ENCODE measurements at regions not wholly inside any gene's neighbourhood (a gene's known extent, or its start where the extent isn't known, plus 50 kb on each side); places are given as distances from the start of the nearest gene placed in this dataset.

GRCh38 chr1:5497503-5497902 is 494.7 kb downstream of the NPHP4 start:
- Mint-ChIP-seq H3K4me1 (ENCODE audit: low read depth) (no peaks in the 10 kb centered on the region), H3K36me3 (ENCODE audit: low read depth) (no peaks in the 10 kb centered on the region), H3K9me3 (peaks cover 32% of the 10 kb centered on the region), H3K27ac (no peak overlapping the region), H3K27me3 (ENCODE audit: insufficient read depth) (peaks cover 3% of the 10 kb centered on the region), H3K4me3 (no peak overlapping the region)
- DNase-seq = no peak
- TF ChIP-seq, protein P1, sequence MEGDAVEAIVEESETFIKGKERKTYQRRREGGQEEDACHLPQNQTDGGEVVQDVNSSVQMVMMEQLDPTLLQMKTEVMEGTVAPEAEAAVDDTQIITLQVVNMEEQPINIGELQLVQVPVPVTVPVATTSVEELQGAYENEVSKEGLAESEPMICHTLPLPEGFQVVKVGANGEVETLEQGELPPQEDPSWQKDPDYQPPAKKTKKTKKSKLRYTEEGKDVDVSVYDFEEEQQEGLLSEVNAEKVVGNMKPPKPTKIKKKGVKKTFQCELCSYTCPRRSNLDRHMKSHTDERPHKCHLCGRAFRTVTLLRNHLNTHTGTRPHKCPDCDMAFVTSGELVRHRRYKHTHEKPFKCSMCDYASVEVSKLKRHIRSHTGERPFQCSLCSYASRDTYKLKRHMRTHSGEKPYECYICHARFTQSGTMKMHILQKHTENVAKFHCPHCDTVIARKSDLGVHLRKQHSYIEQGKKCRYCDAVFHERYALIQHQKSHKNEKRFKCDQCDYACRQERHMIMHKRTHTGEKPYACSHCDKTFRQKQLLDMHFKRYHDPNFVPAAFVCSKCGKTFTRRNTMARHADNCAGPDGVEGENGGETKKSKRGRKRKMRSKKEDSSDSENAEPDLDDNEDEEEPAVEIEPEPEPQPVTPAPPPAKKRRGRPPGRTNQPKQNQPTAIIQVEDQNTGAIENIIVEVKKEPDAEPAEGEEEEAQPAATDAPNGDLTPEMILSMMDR (IDR thresholded peaks at IDR 0.05) = no peak

DNA sequence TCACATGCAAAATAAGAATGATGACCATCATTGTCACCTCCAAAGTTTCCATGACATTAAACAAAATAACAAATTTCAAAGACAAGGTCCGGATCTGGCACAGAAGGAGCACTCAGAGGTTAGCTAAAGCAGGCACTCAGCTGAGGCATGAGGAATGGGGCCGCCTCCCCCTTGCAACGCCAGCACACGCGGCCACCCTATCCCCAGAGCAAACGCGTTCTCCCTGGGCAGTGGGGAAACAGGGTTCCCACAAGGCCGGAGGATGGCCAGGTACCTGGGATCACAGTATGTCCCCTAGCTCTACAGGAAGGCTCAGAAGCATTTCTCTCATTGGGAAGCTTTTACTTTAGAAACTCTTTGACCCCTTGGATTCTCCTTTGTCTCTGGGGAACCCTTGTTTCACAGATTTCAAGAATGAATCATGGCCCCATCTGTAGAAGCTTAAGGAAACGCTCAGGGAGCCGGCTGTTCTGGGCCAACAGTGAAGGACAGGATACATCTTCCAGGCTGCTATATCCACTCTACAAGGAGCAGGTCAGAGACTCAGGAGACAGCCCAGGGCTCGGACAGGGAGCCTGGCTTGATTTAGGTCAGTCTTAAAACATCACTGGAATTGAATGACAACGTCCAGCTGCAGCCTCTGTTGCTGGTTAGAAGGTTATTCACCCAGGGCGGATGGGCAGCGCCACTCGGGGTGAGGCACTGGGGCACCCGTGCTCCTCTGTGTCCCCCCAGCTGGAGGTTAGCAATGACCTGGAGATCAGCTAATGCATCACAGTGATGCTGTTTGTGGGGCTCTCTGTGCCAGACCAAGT is 496.4 kb downstream of the NPHP4 start:
- no peak for DNase-seq
- Mint-ChIP-seq H3K4me1 (ENCODE audit: low read depth) (no peaks in the 10 kb centered on the region), H3K27me3 (ENCODE audit: insufficient read depth) (peaks cover 1% of the 10 kb centered on the region), H3K36me3 (ENCODE audit: low read depth) (no peaks in the 10 kb centered on the region), H3K9me3 (peaks cover 26% of the 10 kb centered on the region), H3K4me3 (no peak overlapping the region), H3K27ac (no peak overlapping the region)
- TF ChIP-seq, protein P1 (IDR thresholded peaks at IDR 0.05) = no peak

DNA sequence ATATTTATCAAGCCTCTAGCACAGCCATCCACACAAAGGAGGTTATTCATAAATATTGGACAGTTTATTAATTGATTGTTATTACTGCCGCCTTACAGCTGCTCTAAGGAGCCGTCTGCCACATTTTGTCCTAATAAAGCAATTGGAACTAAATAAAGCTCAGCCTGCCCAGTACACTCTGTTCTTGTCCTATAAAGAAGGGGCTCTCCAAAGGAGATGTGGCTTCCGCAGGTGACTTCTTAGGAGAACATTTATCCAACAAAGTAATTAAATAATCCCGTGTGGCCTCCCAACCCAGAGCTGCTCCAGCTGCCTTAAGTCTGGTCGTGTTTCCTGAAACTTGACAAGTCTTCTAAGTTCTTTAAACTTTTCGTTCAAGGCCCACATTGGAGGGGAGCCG is 497.7 kb downstream of the NPHP4 start:
- peaks cover 26% of the 10 kb centered on the region for H3K9me3 Mint-ChIP-seq
- no peaks in the 10 kb centered on the region for H3K4me1 Mint-ChIP-seq (ENCODE audit: low read depth)
- H3K27me3 Mint-ChIP-seq (ENCODE audit: insufficient read depth) = no peaks in the 10 kb centered on the region; the same call in none of the 2 replicates
- H3K27ac Mint-ChIP-seq = no peak overlapping the region
- TF ChIP-seq, protein P1 (IDR thresholded peaks at IDR 0.05) = no peak
- H3K4me3 Mint-ChIP-seq = no peak overlapping the region
- H3K36me3 Mint-ChIP-seq (ENCODE audit: low read depth) = no peaks in the 10 kb centered on the region
- no peak for DNase-seq

GRCh38 chr1:5493851-5494311 is 498.3 kb downstream of the NPHP4 start:
- TF ChIP-seq, protein P1 (IDR thresholded peaks at IDR 0.05) = no peak
- no peaks in the 10 kb centered on the region; the same call in none of the 2 replicates for H3K27me3 Mint-ChIP-seq (ENCODE audit: insufficient read depth)
- no peak overlapping the region for H3K4me3 Mint-ChIP-seq
- no peaks in the 10 kb centered on the region for H3K4me1 Mint-ChIP-seq (ENCODE audit: low read depth)
- no peak for DNase-seq
- no peaks in the 10 kb centered on the region for H3K36me3 Mint-ChIP-seq (ENCODE audit: low read depth)
- H3K9me3 Mint-ChIP-seq = peaks cover 30% of the 10 kb centered on the region
- no peak overlapping the region for H3K27ac Mint-ChIP-seq

GRCh38 chr1:5493275-5493674 is 498.9 kb downstream of the NPHP4 start:
- TF ChIP-seq, protein P1 (IDR thresholded peaks at IDR 0.05) = no peak
- no peaks in the 10 kb centered on the region for H3K4me1 Mint-ChIP-seq (ENCODE audit: low read depth)
- H3K27ac Mint-ChIP-seq = no peak overlapping the region
- no peaks in the 10 kb centered on the region for H3K36me3 Mint-ChIP-seq (ENCODE audit: low read depth)
- DNase-seq = no peak
- no peak overlapping the region for H3K4me3 Mint-ChIP-seq
- H3K9me3 Mint-ChIP-seq = peaks cover 31% of the 10 kb centered on the region
- H3K27me3 Mint-ChIP-seq (ENCODE audit: insufficient read depth) = no peaks in the 10 kb centered on the region; the same call in none of the 2 replicates
